Esophagus muscularis mucosa (tissue), 4 donors: ENCODE measurements at regions not wholly inside any gene's neighbourhood (a gene's known extent, or its start where the extent isn't known, plus 50 kb on each side); places are given as distances from the start of the nearest gene placed in this dataset.

Experiments used
- DNase-seq: peaks from one replicate; pipeline ENCODE4 v3.0.0-alpha.2; 2017; ENCODE audit errors: extremely low spot score
- H3K27ac ChIP-seq, 4 donors: fragments of 200-600 bp; sonication (generic); replicated peaks in 1 of 4; 1 replicate in 3 of 4; 2 replicates in 1 of 4; pipeline ENCODE4 v1.5.1; 2016 to 2019; ENCODE audit warnings: mild to moderate bottlenecking in 1 of 4
- H3K27me3 ChIP-seq, 4 donors: fragments of 200-600 bp; sonication (generic); one replicate each; pipeline versions ENCODE4 v1.5.1 to v1.6.0; 2016 to 2019
- H3K36me3 ChIP-seq, 4 donors: fragments of 200-600 bp; sonication (generic); one replicate each; pipeline ENCODE4 v1.5.1; 2016 to 2019
- H3K4me1 ChIP-seq, 4 donors: fragments of 200-600 bp; sonication (generic); one replicate each; pipeline ENCODE4 v1.5.1; 2016 to 2019
- H3K4me3 ChIP-seq, 4 donors: fragments of 200-600 bp; sonication (generic); 1 replicate in 2 of 4; 2 replicates in 2 of 4; pipeline ENCODE4 v1.5.1; 2016 to 2019; ENCODE audit warnings: mild to moderate bottlenecking in 4 of 4, moderate library complexity in 1 of 4
- H3K9me3 ChIP-seq, 4 donors: fragments of 200-600 bp; sonication (generic); 1 replicate in 3 of 4; 2 replicates in 1 of 4; pipeline ENCODE4 v1.5.1; 2016 to 2019
- EP300 ChIP-seq: sonication (generic); formaldehyde crosslinking; IDR thresholded peaks from one replicate; pipeline ENCODE4 v1.6.1; 2017; ENCODE audit warnings: antibody characterized with exemption
- POLR2A ChIP-seq: fragments of 450-650 bp; IDR thresholded peaks from one replicate; pipeline ENCODE4 v1.6.1; 2017; ENCODE audit warnings: antibody characterized with exemption, moderate library complexity, mild to moderate bottlenecking, low read depth
- POLR2AphosphoS5 ChIP-seq, 2 donors: sonication (generic); formaldehyde crosslinking; IDR thresholded peaks; one replicate each; pipeline ENCODE4 v1.6.1; 2017; ENCODE audit warnings: antibody characterized with exemption in 2 of 2
- WGBS: methylation state at CpG from one replicate; pipeline ENCODE4 v1.1.5; 2018; 5-methylcytosine and 5-hydroxymethylcytosine counted together
- intact Hi-C: fragments of 100-400 bp; cut with DNase I; formaldehyde crosslinking; loops from one replicate; pipeline ENCODE4 v1.15.1; 2023
- TF ChIP-seq, protein P1 (sequence below), 3 experiments: fragments of 200-600 bp in 2 of 3; fragments of 450-650 bp in 1 of 3; sonication (generic) in 2 of 3; IDR thresholded peaks; one replicate each; pipeline ENCODE4 v1.5.1; 2017 to 2019; ENCODE audit warnings: antibody characterized with exemption in 3 of 3, mild to moderate bottlenecking in 2 of 3, moderate library complexity in 1 of 3

DNA sequence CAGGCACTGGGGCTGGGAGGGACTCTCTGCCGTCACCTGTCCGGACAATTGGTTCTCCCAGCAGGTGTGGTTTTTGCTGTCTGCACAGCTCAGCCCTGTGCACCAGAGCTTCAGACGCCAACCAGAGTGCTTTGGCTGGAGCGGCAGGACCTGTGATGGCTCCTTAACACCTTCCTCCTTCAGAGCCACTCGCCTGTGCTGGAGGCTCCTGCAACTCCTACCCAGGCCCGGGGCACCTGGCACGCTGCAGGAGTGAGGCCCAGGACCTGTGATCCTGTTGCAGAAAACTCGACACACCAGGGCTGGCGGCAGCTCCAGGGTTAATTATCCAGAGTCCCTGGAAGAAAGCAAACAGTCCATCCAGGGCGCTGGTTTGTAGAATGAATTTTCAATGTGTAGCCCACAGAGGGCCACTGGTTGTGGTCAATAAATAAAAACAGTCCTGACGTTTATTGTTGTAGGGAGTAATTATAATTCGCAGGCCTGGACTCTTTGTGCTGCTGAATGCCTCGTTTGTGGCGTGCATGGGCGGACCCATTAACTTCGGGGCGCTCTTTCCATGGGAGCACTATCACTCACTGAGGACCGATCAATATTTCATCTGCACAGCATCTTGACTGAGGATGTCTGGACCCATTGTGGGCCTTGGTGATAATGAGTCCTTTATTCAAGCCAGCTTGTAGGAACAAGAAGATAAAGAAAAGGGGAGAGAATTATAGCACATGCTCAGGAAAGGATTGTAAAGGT lies 339.7 kb upstream of the IRX4 start:
- H3K9me3 ChIP-seq = no peaks in the 10 kb centered on the region
- DNase-seq = no peak
- no peak overlapping the region for H3K27ac ChIP-seq
- no peaks in the 10 kb centered on the region for H3K4me1 ChIP-seq
- intact Hi-C loops = no loop called here
- H3K4me3 ChIP-seq = no peak overlapping the region
- peaks cover 0 to 42% (median 0%) of the 10 kb centered on the region in 4 donors for H3K27me3 ChIP-seq
- WGBS = 86% methylated on average over 17 of the region's 18 CpGs
- H3K36me3 ChIP-seq = no peaks in the 10 kb centered on the region
- TF ChIP-seq, protein P1, sequence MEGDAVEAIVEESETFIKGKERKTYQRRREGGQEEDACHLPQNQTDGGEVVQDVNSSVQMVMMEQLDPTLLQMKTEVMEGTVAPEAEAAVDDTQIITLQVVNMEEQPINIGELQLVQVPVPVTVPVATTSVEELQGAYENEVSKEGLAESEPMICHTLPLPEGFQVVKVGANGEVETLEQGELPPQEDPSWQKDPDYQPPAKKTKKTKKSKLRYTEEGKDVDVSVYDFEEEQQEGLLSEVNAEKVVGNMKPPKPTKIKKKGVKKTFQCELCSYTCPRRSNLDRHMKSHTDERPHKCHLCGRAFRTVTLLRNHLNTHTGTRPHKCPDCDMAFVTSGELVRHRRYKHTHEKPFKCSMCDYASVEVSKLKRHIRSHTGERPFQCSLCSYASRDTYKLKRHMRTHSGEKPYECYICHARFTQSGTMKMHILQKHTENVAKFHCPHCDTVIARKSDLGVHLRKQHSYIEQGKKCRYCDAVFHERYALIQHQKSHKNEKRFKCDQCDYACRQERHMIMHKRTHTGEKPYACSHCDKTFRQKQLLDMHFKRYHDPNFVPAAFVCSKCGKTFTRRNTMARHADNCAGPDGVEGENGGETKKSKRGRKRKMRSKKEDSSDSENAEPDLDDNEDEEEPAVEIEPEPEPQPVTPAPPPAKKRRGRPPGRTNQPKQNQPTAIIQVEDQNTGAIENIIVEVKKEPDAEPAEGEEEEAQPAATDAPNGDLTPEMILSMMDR (IDR thresholded peaks at IDR 0.05) = no peak
- TF ChIP-seq EP300 = no peak
- no peak for TF ChIP-seq POLR2AphosphoS5 (IDR thresholded peaks at IDR 0.05)
- no peak for TF ChIP-seq POLR2A

DNA sequence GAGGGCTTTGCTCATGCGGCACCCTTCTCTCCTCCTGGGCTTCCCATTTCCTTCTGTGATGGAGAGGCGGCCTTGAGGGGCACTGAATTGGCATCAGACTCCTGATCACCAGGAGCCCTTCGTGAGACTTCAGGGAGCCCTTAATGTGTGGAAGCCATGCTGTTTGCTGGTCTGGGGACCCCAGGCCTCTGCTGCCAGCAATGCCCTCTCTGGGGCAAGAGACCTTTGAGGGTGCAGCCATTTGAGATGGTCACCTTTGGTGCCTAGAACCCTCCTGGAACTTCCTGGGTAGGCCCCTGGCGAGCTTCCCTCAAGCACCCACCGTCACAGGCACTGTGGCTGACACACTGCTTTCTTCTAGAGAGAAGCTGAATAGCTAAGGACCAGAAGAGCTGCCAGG lies 338.7 kb upstream of the IRX4 start:
- H3K9me3 ChIP-seq = no peaks in the 10 kb centered on the region
- no peak for TF ChIP-seq POLR2AphosphoS5 (IDR thresholded peaks at IDR 0.05)
- no peak for TF ChIP-seq POLR2A
- TF ChIP-seq EP300 = no peak
- TF ChIP-seq, protein P1 (IDR thresholded peaks at IDR 0.05) = no peak
- peaks cover 0 to 46% (median 0%) of the 10 kb centered on the region in 4 donors for H3K27me3 ChIP-seq
- no peaks in the 10 kb centered on the region for H3K4me1 ChIP-seq
- no peak overlapping the region for H3K27ac ChIP-seq
- no peak for DNase-seq
- WGBS = no CpG with 5 or more reads among the region's 5 CpGs
- intact Hi-C loops = no loop called here
- no peak overlapping the region for H3K4me3 ChIP-seq
- no peaks in the 10 kb centered on the region for H3K36me3 ChIP-seq

DNA sequence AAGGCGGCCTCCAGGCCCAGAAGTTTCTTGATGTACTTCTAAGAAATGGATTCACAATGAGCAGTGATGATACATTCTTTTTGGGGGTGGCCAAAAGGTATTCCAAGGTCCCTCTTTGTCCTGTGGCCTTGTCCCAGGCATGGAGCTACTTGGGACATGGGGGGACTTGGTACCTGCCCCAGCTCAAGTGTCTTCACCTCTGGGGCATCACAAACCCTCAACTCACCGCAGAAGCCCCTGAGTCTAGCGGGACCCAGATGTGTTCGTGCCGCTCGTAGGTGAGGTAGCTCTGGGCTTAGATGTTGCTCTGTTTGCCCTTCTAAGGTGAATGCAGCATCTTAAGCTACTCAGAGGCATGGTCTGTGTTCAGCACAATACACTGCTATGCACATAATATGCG lies 338.0 kb upstream of the IRX4 start:
- H3K9me3 ChIP-seq = no peaks in the 10 kb centered on the region
- H3K4me1 ChIP-seq = no peaks in the 10 kb centered on the region
- no peak overlapping the region for H3K27ac ChIP-seq
- H3K36me3 ChIP-seq = no peaks in the 10 kb centered on the region
- no peak overlapping the region for H3K4me3 ChIP-seq
- H3K27me3 ChIP-seq = peaks cover 0 to 52% (median 0%) of the 10 kb centered on the region in 4 donors
- DNase-seq = no peak
- TF ChIP-seq POLR2AphosphoS5 (IDR thresholded peaks at IDR 0.05) = no peak
- TF ChIP-seq POLR2A = no peak
- TF ChIP-seq EP300 = no peak
- TF ChIP-seq, protein P1 (IDR thresholded peaks at IDR 0.05) = no peak
- 70% methylated on average over 7 of the region's 7 CpGs for WGBS
- intact Hi-C loops = no loop called here

DNA sequence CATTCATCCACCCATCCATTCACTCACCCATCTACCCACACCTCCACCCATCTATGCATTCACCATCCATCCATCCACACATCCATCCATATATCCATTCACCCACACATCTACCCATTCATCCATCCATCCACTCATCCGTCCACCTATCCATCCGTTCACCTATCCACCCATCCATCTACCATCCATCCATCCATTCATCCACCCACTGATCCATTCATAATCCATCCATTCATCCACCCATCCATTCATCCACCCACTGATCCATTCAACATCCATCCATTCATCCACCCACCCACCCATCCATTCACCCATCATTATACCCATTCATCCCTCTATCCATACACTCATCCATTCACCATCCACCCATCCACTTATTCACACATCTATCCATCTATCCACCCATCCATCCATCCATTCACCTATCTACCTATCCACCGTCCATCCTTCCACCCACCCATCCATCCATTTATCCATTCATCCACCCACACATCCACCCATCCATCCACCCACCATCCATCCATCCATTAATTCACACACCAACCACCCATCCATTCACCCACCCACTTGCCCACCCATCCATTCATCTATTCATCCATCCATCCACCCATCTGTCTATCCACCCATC lies 336.5 kb upstream of the IRX4 start:
- H3K36me3 ChIP-seq = no peaks in the 10 kb centered on the region
- no peak overlapping the region for H3K27ac ChIP-seq
- 90% methylated on average over 3 of the region's 3 CpGs for WGBS
- no peak for DNase-seq
- H3K4me1 ChIP-seq = no peaks in the 10 kb centered on the region
- TF ChIP-seq, protein P1 (IDR thresholded peaks at IDR 0.05) = no peak
- TF ChIP-seq POLR2A (no peak), POLR2AphosphoS5 (IDR thresholded peaks at IDR 0.05) (no peak), EP300 (no peak)
- peaks cover 0 to 60% (median 0%) of the 10 kb centered on the region in 4 donors for H3K27me3 ChIP-seq
- intact Hi-C loops = no loop called here
- H3K4me3 ChIP-seq = no peak overlapping the region
- H3K9me3 ChIP-seq = no peaks in the 10 kb centered on the region
